ENCODE measurements at regions not wholly inside any gene's neighbourhood (a gene's known extent, or its start where the extent isn't known, plus 50 kb on each side); places are given as distances from the start of the nearest gene placed in this dataset.
"Not testable (repeated sequence)": the region's sequence is repeated elsewhere in the genome, so short reads cannot be mapped to it uniquely, and the experiment has no call there.

GRCh38 chr13:97885641-97886040, 67.8 kb upstream of the IPO5 start:
- TF ChIP-seq, protein P1, sequence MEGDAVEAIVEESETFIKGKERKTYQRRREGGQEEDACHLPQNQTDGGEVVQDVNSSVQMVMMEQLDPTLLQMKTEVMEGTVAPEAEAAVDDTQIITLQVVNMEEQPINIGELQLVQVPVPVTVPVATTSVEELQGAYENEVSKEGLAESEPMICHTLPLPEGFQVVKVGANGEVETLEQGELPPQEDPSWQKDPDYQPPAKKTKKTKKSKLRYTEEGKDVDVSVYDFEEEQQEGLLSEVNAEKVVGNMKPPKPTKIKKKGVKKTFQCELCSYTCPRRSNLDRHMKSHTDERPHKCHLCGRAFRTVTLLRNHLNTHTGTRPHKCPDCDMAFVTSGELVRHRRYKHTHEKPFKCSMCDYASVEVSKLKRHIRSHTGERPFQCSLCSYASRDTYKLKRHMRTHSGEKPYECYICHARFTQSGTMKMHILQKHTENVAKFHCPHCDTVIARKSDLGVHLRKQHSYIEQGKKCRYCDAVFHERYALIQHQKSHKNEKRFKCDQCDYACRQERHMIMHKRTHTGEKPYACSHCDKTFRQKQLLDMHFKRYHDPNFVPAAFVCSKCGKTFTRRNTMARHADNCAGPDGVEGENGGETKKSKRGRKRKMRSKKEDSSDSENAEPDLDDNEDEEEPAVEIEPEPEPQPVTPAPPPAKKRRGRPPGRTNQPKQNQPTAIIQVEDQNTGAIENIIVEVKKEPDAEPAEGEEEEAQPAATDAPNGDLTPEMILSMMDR (IDR thresholded peaks at IDR 0.05; ENCODE audit: poor library complexity), result no peak
- TF ChIP-seq EZH2 (IDR thresholded peaks at IDR 0.05; ENCODE audit: borderline replicate concordance), result no peak
- no peak for TF ChIP-seq EZH2phosphoT487 (IDR thresholded peaks at IDR 0.05; ENCODE audit: low read depth, severe bottlenecking, unreplicated experiment)
- WGBS (ENCODE audit: low lambda C conversion rate, missing lambda C conversion rate), result 94% methylated on average over 2 of the region's 2 CpGs
- no peak overlapping the region for H3K4me2 ChIP-seq
- H3K4me3 ChIP-seq, result no peak overlapping the region
- no peak overlapping the region for H3K27ac ChIP-seq
- H2AFZ ChIP-seq, result no peak overlapping the region
- H3K36me3 ChIP-seq (replicated peaks; ENCODE audit: insufficient read depth, low read depth), result no peaks in the 10 kb centered on the region
- no peaks in the 10 kb centered on the region for H3K9me2 ChIP-seq (replicated peaks; ENCODE audit: insufficient read depth)
- no peaks in the 10 kb centered on the region for H3K4me1 ChIP-seq (ENCODE audit: insufficient read depth)
- H3K27me3 ChIP-seq, result no peaks in the 10 kb centered on the region
- H4K20me1 ChIP-seq (ENCODE audit: insufficient read depth, poor library complexity, severe bottlenecking), result no peaks in the 10 kb centered on the region
- H3K79me2 ChIP-seq, result no peaks in the 10 kb centered on the region
- no peaks in the 10 kb centered on the region for H3K9me3 ChIP-seq (ENCODE audit: low read depth)
- DNase-seq (ENCODE audit: low spot score), result no peak

DNA sequence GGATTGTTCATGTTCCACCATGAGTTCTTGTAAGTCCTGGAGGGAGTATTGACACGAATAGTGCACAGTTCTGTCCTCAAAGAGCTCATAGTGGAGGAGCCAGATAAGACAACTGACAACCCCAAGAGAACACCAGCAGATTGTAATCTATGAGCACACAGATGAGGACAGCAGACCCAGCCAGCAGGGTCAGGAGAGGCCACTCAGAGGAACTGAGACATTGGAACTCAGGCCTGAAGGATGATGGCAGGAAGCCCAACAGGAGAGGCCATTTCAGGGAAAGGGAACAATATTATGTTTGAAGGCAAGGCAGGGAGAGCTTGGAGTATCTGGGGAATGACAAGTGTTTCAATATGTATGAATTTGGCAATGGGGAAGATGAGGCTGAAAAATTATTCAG, 63.7 kb upstream of the IPO5 start:
- Histone ChIP-seq H3K36me3 (replicated peaks; ENCODE audit: insufficient read depth, low read depth) (no peaks in the 10 kb centered on the region), H3K9me2 (replicated peaks; ENCODE audit: insufficient read depth) (no peaks in the 10 kb centered on the region), H2AFZ (no peak overlapping the region), H3K79me2 (no peaks in the 10 kb centered on the region), H4K20me1 (ENCODE audit: insufficient read depth, poor library complexity, severe bottlenecking) (no peaks in the 10 kb centered on the region), H3K9me3 (ENCODE audit: low read depth) (no peaks in the 10 kb centered on the region), H3K4me3 (no peak overlapping the region), H3K27me3 (no peaks in the 10 kb centered on the region), H3K4me2 (no peak overlapping the region), H3K27ac (no peak overlapping the region), H3K4me1 (ENCODE audit: insufficient read depth) (no peaks in the 10 kb centered on the region)
- DNase-seq (ENCODE audit: low spot score), result no peak
- TF ChIP-seq EZH2phosphoT487 (IDR thresholded peaks at IDR 0.05; ENCODE audit: low read depth, severe bottlenecking, unreplicated experiment) (no peak), EZH2 (IDR thresholded peaks at IDR 0.05; ENCODE audit: borderline replicate concordance) (no peak)
- TF ChIP-seq, protein P1 (IDR thresholded peaks at IDR 0.05; ENCODE audit: poor library complexity), result no peak
- 81% methylated on average over 1 of the region's 1 CpG for WGBS (ENCODE audit: low lambda C conversion rate, missing lambda C conversion rate)

DNA sequence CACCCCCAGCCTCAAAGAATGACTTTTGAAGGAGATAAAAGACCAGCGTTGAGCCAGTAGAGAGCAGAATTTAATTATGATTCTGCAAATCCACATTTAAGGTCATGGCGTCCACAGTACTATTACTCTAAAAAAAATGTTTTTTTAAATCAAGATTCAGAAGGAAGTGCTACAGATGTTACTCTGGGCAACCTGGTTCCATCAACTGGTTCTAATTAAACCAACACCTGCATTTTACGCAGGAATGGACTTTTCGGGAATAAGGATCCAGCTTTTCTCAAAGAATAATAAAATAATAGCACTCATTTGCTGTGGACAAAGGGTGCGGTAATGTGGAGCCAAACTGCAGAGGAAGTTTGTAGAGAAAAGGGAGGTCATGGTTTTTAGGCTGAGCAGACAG, 62.9 kb upstream of the IPO5 start:
- WGBS (ENCODE audit: low lambda C conversion rate, missing lambda C conversion rate), result 93% methylated on average over 5 of the region's 5 CpGs
- no peaks in the 10 kb centered on the region for H3K36me3 ChIP-seq (replicated peaks; ENCODE audit: insufficient read depth, low read depth)
- TF ChIP-seq, protein P1 (IDR thresholded peaks at IDR 0.05; ENCODE audit: poor library complexity), result no peak
- no peak overlapping the region for H3K4me2 ChIP-seq
- H3K9me2 ChIP-seq (replicated peaks; ENCODE audit: insufficient read depth), result no peaks in the 10 kb centered on the region
- no peak overlapping the region for H3K4me3 ChIP-seq
- H3K27ac ChIP-seq, result no peak overlapping the region
- no peak overlapping the region for H2AFZ ChIP-seq
- no peaks in the 10 kb centered on the region for H3K27me3 ChIP-seq
- H3K4me1 ChIP-seq (ENCODE audit: insufficient read depth), result no peaks in the 10 kb centered on the region
- no peaks in the 10 kb centered on the region for H4K20me1 ChIP-seq (ENCODE audit: insufficient read depth, poor library complexity, severe bottlenecking)
- H3K79me2 ChIP-seq, result no peaks in the 10 kb centered on the region
- DNase-seq (ENCODE audit: low spot score), result no peak
- no peaks in the 10 kb centered on the region for H3K9me3 ChIP-seq (ENCODE audit: low read depth)

DNA sequence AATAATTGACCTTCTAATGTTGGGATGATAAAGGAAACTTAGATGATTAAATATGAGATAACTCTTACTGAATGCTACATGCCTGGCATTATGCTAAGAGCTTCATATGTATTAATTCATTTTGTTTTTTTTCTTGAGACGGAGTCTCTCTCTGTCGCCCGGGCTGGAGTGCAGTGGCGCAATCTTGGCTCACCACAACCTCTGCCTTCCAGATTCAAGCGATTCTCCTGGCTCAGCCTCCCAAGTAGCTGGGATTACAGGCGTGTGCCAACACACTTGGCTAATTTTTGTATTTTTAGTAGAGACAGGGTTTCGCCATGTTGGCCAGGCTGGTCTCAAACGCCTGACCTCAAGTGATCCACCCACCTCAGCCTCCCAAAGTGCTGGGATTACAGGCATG, 61.5 kb upstream of the IPO5 start:
- H4K20me1 ChIP-seq (ENCODE audit: insufficient read depth, poor library complexity, severe bottlenecking); H3K27me3 ChIP-seq; H3K4me3 ChIP-seq; H3K79me2 ChIP-seq; H3K9me2 ChIP-seq (replicated peaks; ENCODE audit: insufficient read depth); H3K4me2 ChIP-seq; DNase-seq (ENCODE audit: low spot score); H3K9me3 ChIP-seq (ENCODE audit: low read depth); H3K36me3 ChIP-seq (replicated peaks; ENCODE audit: insufficient read depth, low read depth); H3K4me1 ChIP-seq (ENCODE audit: insufficient read depth); H3K27ac ChIP-seq; H2AFZ ChIP-seq: not testable (repeated sequence)
- 82% methylated on average over 8 of the region's 8 CpGs for WGBS (ENCODE audit: low lambda C conversion rate, missing lambda C conversion rate)

Measured in hepatocyte (in vitro differentiated cells).